Endodermal cell (in vitro differentiated cells): ENCODE measurements at regions not wholly inside any gene's neighbourhood (a gene's known extent, or its start where the extent isn't known, plus 50 kb on each side); places are given as distances from the start of the nearest gene placed in this dataset.

ENCODE experiments used
- DNase-seq: peaks from one replicate; pipeline ENCODE4 v3.0.0-alpha.2; 2017
- H3K27ac ChIP-seq: 2 replicates; pipeline ENCODE4 v1.5.1; 2013; ENCODE audit warnings: mild to moderate bottlenecking, low read depth, low read length, moderate library complexity
- H3K27me3 ChIP-seq: 2 replicates; pipeline ENCODE4 v1.6.1; 2013; ENCODE audit warnings: mild to moderate bottlenecking, low read length, moderate library complexity; ENCODE audit not compliant: insufficient read depth, control insufficient read depth, poor library complexity, severe bottlenecking
- H3K36me3 ChIP-seq: 2 replicates; pipeline ENCODE4 v1.7.0; 2013; ENCODE audit warnings: mild to moderate bottlenecking, low read length, moderate library complexity; ENCODE audit not compliant: control insufficient read depth, insufficient read depth
- H3K4me1 ChIP-seq: one replicate; pipeline ENCODE4 v1.7.0; 2013; ENCODE audit warnings: low read length; ENCODE audit not compliant: control insufficient read depth, insufficient read depth
- H3K4me3 ChIP-seq: 2 replicates; pipeline ENCODE4 v1.5.1; 2013; ENCODE audit warnings: mild to moderate bottlenecking, low read length, moderate library complexity
- H3K9ac ChIP-seq: 2 replicates; pipeline ENCODE4 v1.6.1; 2013; ENCODE audit warnings: mild to moderate bottlenecking, low read length, moderate library complexity; ENCODE audit not compliant: poor library complexity, severe bottlenecking; ENCODE audit errors: extremely low read depth
- H3K9me3 ChIP-seq: 2 replicates; pipeline ENCODE4 v1.6.1; 2013; ENCODE audit warnings: mild to moderate bottlenecking, low read length, moderate library complexity; ENCODE audit not compliant: control insufficient read depth
- H3K27ac Mint-ChIP-seq: 2 replicates; pipeline ENCODE4 v1.8.0; 2020; ENCODE audit warnings: mixed read lengths
- H3K27me3 Mint-ChIP-seq: 2 replicates; pipeline ENCODE4 v1.8.0; 2021; ENCODE audit warnings: mild to moderate bottlenecking, mixed read lengths; ENCODE audit not compliant: insufficient read depth
- H3K36me3 Mint-ChIP-seq: 2 replicates; pipeline ENCODE4 v1.8.0; 2020; ENCODE audit warnings: low read depth, mixed read lengths
- H3K4me1 Mint-ChIP-seq: 2 replicates; pipeline ENCODE4 v1.8.0; 2020; ENCODE audit warnings: mixed read lengths
- H3K4me3 Mint-ChIP-seq: 2 replicates; pipeline ENCODE4 v1.8.0; 2020; ENCODE audit warnings: mild to moderate bottlenecking, moderate library complexity, mixed read lengths
- H3K9me3 Mint-ChIP-seq: 2 replicates; pipeline ENCODE4 v1.8.0; 2020; ENCODE audit warnings: mild to moderate bottlenecking, mixed read lengths
- WGBS, 2 experiments: methylation state at CpG; one replicate each; pipeline versions ENCODE4 v1.1.5 to v1.1.7; 2013; ENCODE audit warnings: missing lambda C conversion rate in 2 of 2, mixed read lengths in 1 of 2; ENCODE audit not compliant: insufficient coverage in 1 of 2, insufficient read length in 1 of 2; 5-methylcytosine and 5-hydroxymethylcytosine counted together
- TF ChIP-seq, protein P1 (sequence below): fragments of 200-600 bp; sonication (generic); conservative IDR thresholded peaks from 2 replicates; pipeline ENCODE4 v1.5.0; 2021; ENCODE audit warnings: antibody characterized with exemption, mild to moderate bottlenecking

DNA sequence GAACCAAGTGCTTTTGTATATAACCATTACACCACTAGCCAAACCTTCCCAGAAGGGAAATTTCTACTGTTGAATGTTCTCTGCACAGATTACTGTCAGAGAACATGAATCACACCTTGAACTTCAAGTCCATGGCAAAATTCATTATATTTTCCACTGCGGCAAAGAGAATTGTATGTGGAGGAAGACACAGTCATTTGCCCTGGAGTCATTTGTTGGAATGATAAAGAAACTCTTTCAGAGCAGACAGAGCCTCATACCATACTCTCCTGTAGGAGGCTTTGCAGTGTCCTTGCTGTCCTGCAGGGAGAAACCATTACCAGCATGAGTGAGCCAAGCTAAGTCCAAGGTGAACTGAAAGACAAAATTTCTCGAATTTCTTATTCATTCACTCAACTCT lies 369.0 kb downstream of the ARHGEF28 start:
- Histone ChIP-seq H3K36me3 (no peaks in the 10 kb centered on the region), H3K4me3 (no peak overlapping the region), H3K4me1 (no peaks in the 10 kb centered on the region), H3K9ac (no peak overlapping the region), H3K27me3 (no peaks in the 10 kb centered on the region), H3K9me3 (peaks cover 11% of the 10 kb centered on the region), H3K27ac (no peak overlapping the region)
- peaks cover 26% of the 10 kb centered on the region for H3K9me3 Mint-ChIP-seq
- H3K4me3 Mint-ChIP-seq: no peak overlapping the region
- TF ChIP-seq, protein P1, sequence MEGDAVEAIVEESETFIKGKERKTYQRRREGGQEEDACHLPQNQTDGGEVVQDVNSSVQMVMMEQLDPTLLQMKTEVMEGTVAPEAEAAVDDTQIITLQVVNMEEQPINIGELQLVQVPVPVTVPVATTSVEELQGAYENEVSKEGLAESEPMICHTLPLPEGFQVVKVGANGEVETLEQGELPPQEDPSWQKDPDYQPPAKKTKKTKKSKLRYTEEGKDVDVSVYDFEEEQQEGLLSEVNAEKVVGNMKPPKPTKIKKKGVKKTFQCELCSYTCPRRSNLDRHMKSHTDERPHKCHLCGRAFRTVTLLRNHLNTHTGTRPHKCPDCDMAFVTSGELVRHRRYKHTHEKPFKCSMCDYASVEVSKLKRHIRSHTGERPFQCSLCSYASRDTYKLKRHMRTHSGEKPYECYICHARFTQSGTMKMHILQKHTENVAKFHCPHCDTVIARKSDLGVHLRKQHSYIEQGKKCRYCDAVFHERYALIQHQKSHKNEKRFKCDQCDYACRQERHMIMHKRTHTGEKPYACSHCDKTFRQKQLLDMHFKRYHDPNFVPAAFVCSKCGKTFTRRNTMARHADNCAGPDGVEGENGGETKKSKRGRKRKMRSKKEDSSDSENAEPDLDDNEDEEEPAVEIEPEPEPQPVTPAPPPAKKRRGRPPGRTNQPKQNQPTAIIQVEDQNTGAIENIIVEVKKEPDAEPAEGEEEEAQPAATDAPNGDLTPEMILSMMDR: peak; percentile 52
- 86 to 89% methylated on average over 2 of the region's 2 CpGs for whole genome bisulfite sequencing, 2 experiments
- H3K27me3 Mint-ChIP-seq: peaks cover 2% of the 10 kb centered on the region
- H3K4me1 Mint-ChIP-seq: peaks cover 18% of the 10 kb centered on the region
- DNase-seq: no peak
- peaks cover 3% of the 10 kb centered on the region for H3K36me3 Mint-ChIP-seq
- no peak overlapping the region for H3K27ac Mint-ChIP-seq
